PC-3 (cell line): ENCODE measurements at regions not wholly inside any gene's neighbourhood (a gene's known extent, or its start where the extent isn't known, plus 50 kb on each side); places are given as distances from the start of the nearest gene placed in this dataset.
"Not testable (repeated sequence)": the region's sequence is repeated elsewhere in the genome, so short reads cannot be mapped to it uniquely, and the experiment has no call there.

Source experiments
- ATAC-seq: fragments of 200-7000 bp; cut with Tn5 transposase; 2 replicates; pipeline ENCODE4 v1.9.1; 2020; ENCODE audit warnings: mild to moderate bottlenecking, moderate library complexity
- BruUV-seq: library from RNA; stranded (reverse); fragments of 400-500 nt; replicated peaks from 2 replicates; lab custom pipeline; 2021; lab: Mats Ljungman, UMichigan
- CTCF ChIA-PET: fragments of 300-600 bp; sonication (Branson Sonifier 250); formaldehyde crosslinking; loops from one replicate; lab custom pipeline; 2022; ENCODE audit warnings: antibody characterized with exemption; lab: Charles Lee
- POLR2A ChIA-PET: fragments of 300-600 bp; sonication (Branson Sonifier 250); formaldehyde crosslinking; loops from one replicate; lab custom pipeline; 2022; ENCODE audit warnings: antibody characterized with exemption; ENCODE audit not compliant: unreplicated experiment; lab: Charles Lee
- DNase-seq: peaks from one replicate; pipeline ENCODE4 v3.0.0-alpha.2; 2015
- H2AFZ ChIP-seq: fragments of 300-600 bp; sonication (generic); 2 replicates; pipeline ENCODE4 v1.6.0; 2016; ENCODE audit warnings: antibody characterized with exemption, low read length
- H3F3A ChIP-seq: fragments of 300-600 bp; sonication (generic); one replicate; pipeline ENCODE4 v1.6.0; 2017; ENCODE audit warnings: antibody characterized with exemption, low read length, control low read depth, mild to moderate bottlenecking; ENCODE audit not compliant: unreplicated experiment
- H3K27ac ChIP-seq: fragments of 300-600 bp; sonication (generic); 2 replicates; pipeline ENCODE4 v1.5.1; 2016; ENCODE audit warnings: mild to moderate bottlenecking, low read length
- H3K27me3 ChIP-seq: fragments of 300-600 bp; sonication (generic); 2 replicates; pipeline ENCODE4 v1.6.1; 2016; ENCODE audit warnings: low read length, mixed read lengths
- H3K36me3 ChIP-seq: fragments of 300-600 bp; sonication (generic); 2 replicates; pipeline ENCODE4 v1.6.1; 2016; ENCODE audit warnings: low read depth, mixed run types, low read length, mixed read lengths
- H3K4me1 ChIP-seq: fragments of 300-600 bp; sonication (generic); 2 replicates; pipeline ENCODE4 v1.5.1; 2016; ENCODE audit warnings: low read length; ENCODE audit not compliant: insufficient read depth
- H3K4me2 ChIP-seq: fragments of 300-600 bp; sonication (generic); 2 replicates; pipeline ENCODE4 v1.6.0; 2016; ENCODE audit warnings: low read length
- H3K4me3 ChIP-seq: fragments of 300-600 bp; sonication (generic); 2 replicates; pipeline ENCODE4 v1.5.1; 2016; ENCODE audit warnings: mild to moderate bottlenecking, low read length, mixed read lengths
- H3K79me2 ChIP-seq: fragments of 300-600 bp; sonication (generic); 2 replicates; pipeline ENCODE4 v1.6.1; 2017; ENCODE audit warnings: low read length, mixed read lengths
- H3K9ac ChIP-seq: fragments of 300-600 bp; sonication (generic); 2 replicates; pipeline ENCODE4 v1.6.0; 2016; ENCODE audit warnings: mild to moderate bottlenecking, low read length
- H3K9me2 ChIP-seq: fragments of 300-600 bp; sonication (generic); replicated peaks from 2 replicates; pipeline ENCODE4 v1.6.1; 2016; ENCODE audit warnings: mixed run types, low read length, mixed read lengths
- H3K9me3 ChIP-seq: fragments of 300-600 bp; sonication (generic); 2 replicates; pipeline ENCODE4 v1.6.1; 2016; ENCODE audit warnings: low read length, mixed read lengths
- H4K20me1 ChIP-seq: fragments of 300-600 bp; sonication (generic); 2 replicates; pipeline ENCODE4 v1.6.1; 2016; ENCODE audit warnings: low read length, mixed read lengths
- EZH2 ChIP-seq: fragments of 300-600 bp; sonication (generic); IDR thresholded peaks from one replicate; pipeline ENCODE4 v1.6.1; 2017; ENCODE audit warnings: antibody characterized with exemption, mild to moderate bottlenecking, low read length; ENCODE audit not compliant: unreplicated experiment
- EZH2phosphoT487 ChIP-seq: fragments of 300-600 bp; sonication (generic); IDR thresholded peaks from 2 replicates; pipeline ENCODE4 v1.6.1; 2018; ENCODE audit warnings: mild to moderate bottlenecking, antibody characterized with exemption, low read length, borderline replicate concordance
- intact Hi-C: fragments of 100-400 bp; cut with micrococcal nuclease; formaldehyde crosslinking; loops from 2 replicates; pipeline ENCODE4 v1.9.0; 2023
- TF ChIP-seq, protein P1 (sequence below): fragments of 300-600 bp; sonication (generic); conservative IDR thresholded peaks from 2 replicates; pipeline ENCODE4 v1.5.1; 2017; ENCODE audit warnings: antibody characterized with exemption, low read depth, mild to moderate bottlenecking, low read length

- ChIA-PET CTCF (no interaction called here), POLR2A (no interaction called here)
- intact Hi-C loops = no loop called here
Observed at GRCh38 chr5:75824323-75824722, 107.1 kb upstream of the POC5 start.

DNA sequence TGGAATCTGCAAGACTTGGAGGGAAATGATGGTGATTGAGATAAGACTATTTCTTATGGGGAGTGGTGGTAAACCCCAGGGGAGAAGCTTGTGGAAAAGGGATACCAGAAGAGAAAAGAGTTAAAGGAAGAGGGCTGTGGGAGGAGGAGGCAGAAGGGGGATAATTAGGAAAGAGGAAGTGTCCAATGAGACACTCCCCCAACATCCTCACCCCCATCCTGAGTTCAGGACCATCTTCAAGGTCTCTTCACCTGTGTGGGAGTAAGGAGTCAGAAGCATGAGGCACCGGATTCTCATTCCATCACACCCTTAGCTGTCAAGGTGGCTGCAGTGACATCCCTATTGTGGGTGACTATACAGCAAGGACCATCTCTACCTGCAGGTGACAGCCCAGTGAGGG is 106.6 kb upstream of the POC5 start:
- Histone ChIP-seq H3F3A (no peaks in the 10 kb centered on the region), H3K27ac (no peak overlapping the region), H3K4me1 (no peaks in the 10 kb centered on the region), H3K4me2 (no peak overlapping the region), H2AFZ (no peak overlapping the region), H3K9me2 (no peaks in the 10 kb centered on the region), H3K27me3 (peaks cover 25% of the 10 kb centered on the region), H3K9ac (no peak overlapping the region), H3K79me2 (no peaks in the 10 kb centered on the region), H3K9me3 (no peaks in the 10 kb centered on the region), H3K4me3 (no peak overlapping the region), H4K20me1 (no peaks in the 10 kb centered on the region), H3K36me3 (no peaks in the 10 kb centered on the region)
- DNase-seq (no peak), ATAC-seq (no peak)
- TF ChIP-seq, protein P1, sequence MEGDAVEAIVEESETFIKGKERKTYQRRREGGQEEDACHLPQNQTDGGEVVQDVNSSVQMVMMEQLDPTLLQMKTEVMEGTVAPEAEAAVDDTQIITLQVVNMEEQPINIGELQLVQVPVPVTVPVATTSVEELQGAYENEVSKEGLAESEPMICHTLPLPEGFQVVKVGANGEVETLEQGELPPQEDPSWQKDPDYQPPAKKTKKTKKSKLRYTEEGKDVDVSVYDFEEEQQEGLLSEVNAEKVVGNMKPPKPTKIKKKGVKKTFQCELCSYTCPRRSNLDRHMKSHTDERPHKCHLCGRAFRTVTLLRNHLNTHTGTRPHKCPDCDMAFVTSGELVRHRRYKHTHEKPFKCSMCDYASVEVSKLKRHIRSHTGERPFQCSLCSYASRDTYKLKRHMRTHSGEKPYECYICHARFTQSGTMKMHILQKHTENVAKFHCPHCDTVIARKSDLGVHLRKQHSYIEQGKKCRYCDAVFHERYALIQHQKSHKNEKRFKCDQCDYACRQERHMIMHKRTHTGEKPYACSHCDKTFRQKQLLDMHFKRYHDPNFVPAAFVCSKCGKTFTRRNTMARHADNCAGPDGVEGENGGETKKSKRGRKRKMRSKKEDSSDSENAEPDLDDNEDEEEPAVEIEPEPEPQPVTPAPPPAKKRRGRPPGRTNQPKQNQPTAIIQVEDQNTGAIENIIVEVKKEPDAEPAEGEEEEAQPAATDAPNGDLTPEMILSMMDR = no peak
- TF ChIP-seq EZH2 (no peak), EZH2phosphoT487 (no peak)
- ChIA-PET POLR2A (no interaction called here), CTCF (no interaction called here)
- intact Hi-C loops = no loop called here
- no TSS peak for BruUV-seq

More at GRCh38 chr5:75824323-75824722, 107.1 kb upstream of the POC5 start:
- Histone ChIP-seq H2AFZ (no peak overlapping the region), H3K4me3 (no peak overlapping the region), H3F3A (no peaks in the 10 kb centered on the region), H3K27ac (no peak overlapping the region), H3K27me3 (peaks cover 31% of the 10 kb centered on the region), H3K36me3 (no peaks in the 10 kb centered on the region), H3K9me2 (no peaks in the 10 kb centered on the region), H3K9ac (no peak overlapping the region), H3K4me1 (no peaks in the 10 kb centered on the region), H4K20me1 (no peaks in the 10 kb centered on the region), H3K9me3 (no peaks in the 10 kb centered on the region), H3K79me2 (no peaks in the 10 kb centered on the region), H3K4me2 (no peak overlapping the region)
- no TSS peak for BruUV-seq
- TF ChIP-seq EZH2 = no peak
- TF ChIP-seq EZH2phosphoT487 = no peak
- TF ChIP-seq, protein P1 = no peak
- ATAC-seq (no peak), DNase-seq (no peak)

DNA sequence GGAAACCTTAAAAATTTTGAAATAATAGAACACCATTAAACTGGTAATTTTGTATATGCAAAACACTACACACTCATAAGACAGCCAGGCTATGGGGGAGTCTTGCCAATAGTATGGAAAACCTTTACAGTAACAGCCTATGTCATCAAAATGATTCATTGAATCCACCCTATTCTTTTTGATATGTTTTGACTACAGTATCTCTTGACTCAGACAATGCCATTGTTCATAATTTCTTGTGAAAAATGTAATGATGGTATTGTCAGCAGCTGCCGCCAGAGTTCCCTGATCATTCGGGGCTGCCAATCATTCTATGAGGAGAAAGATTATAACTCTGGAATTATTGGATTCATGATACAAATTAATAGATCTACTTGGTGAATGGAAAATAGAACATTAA is 101.4 kb upstream of the POC5 start:
- BruUV-seq = no TSS peak
- no peak overlapping the region for H3K27ac ChIP-seq
- no peaks in the 10 kb centered on the region for H3K9me3 ChIP-seq
- no peak for ATAC-seq
- H3K36me3 ChIP-seq = no peaks in the 10 kb centered on the region
- H2AFZ ChIP-seq = no peak overlapping the region
- H3K79me2 ChIP-seq = no peaks in the 10 kb centered on the region
- H4K20me1 ChIP-seq = no peaks in the 10 kb centered on the region
- DNase-seq = no peak
- H3F3A ChIP-seq = no peaks in the 10 kb centered on the region
- 0 out of 2 replicates have a peak, but pooled peaks cover 9% of the 10 kb centered on the region for H3K27me3 ChIP-seq
- intact Hi-C loops = no loop called here
- no peaks in the 10 kb centered on the region for H3K4me1 ChIP-seq
- no peaks in the 10 kb centered on the region for H3K9me2 ChIP-seq
- ChIA-PET CTCF (no interaction called here), POLR2A (no interaction called here)
- H3K4me3 ChIP-seq = no peak overlapping the region
- no peak overlapping the region for H3K4me2 ChIP-seq
- no peak overlapping the region for H3K9ac ChIP-seq
- TF ChIP-seq EZH2phosphoT487 (no peak), EZH2 (no peak)
- TF ChIP-seq, protein P1 = no peak

DNA sequence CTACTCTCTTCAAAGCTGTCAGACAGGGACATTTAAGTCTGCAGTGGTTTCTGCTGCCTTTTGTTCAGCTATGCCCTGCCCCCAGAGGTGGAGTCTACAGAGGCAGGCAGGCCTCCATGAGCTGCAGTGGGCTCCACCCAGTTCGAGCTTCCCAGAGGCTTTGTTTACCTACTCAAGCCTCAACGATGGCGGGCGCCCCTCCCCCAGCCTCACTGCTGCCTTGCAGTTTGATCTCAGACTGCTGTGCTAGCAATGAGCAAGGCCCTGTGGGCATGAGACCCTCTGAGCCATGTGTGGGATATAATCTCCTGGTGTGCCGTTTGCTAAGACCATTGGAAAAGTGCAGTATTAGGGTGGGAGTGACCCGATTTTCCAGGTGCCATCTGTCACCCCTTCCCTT is 82.5 kb upstream of the POC5 start:
- H3K79me2 ChIP-seq, H3K4me2 ChIP-seq, CTCF ChIA-PET, H3K36me3 ChIP-seq, H2AFZ ChIP-seq, BruUV-seq, POLR2A ChIA-PET, intact Hi-C loops, H3K27ac ChIP-seq, DNase-seq, H3K4me1 ChIP-seq, H3K9me2 ChIP-seq, H3K9ac ChIP-seq, H3F3A ChIP-seq, ATAC-seq, H3K27me3 ChIP-seq, H4K20me1 ChIP-seq, H3K9me3 ChIP-seq, H3K4me3 ChIP-seq: not testable (repeated sequence)
